ENCODE measurements at regions not wholly inside any gene's neighbourhood (a gene's known extent, or its start where the extent isn't known, plus 50 kb on each side); places are given as distances from the start of the nearest gene placed in this dataset.
"Not testable (repeated sequence)": the region's sequence is repeated elsewhere in the genome, so short reads cannot be mapped to it uniquely, and the experiment has no call there.

- no CpG with 5 or more reads among the region's 2 CpGs for WGBS, 2 donors (ENCODE audit: extremely low coverage in 2 of 2, insufficient read length in 2 of 2, insufficient replicate concordance in 1 of 2)
Observed at GRCh38 chrX:7461051-7461450, 313.1 kb upstream of the PUDP start.

GRCh38 chrX:7447801-7448499 lies 300.0 kb upstream of the PUDP start:
- Histone ChIP-seq H3K4ac (ENCODE audit: low read length) (no peak overlapping the region), H2AFZ (ENCODE audit: low read length) (no peak overlapping the region), H3K4me3 (ENCODE audit: low read length in 2 of 2) (no peak overlapping the region), H2BK15ac (ENCODE audit: low read length) (no peak overlapping the region), H3K4me2 (ENCODE audit: insufficient read depth, low read length, poor library complexity, severe bottlenecking) (no peak overlapping the region), H3K9me3 (replicated peaks in 1 of 2; ENCODE audit: control insufficient read depth in 2 of 2, insufficient read depth in 1 of 2, low read depth in 1 of 2, low read length in 2 of 2) (no peaks in the 10 kb centered on the region), H3K18ac (ENCODE audit: low read length) (no peak overlapping the region), H3K36me3 (replicated peaks in 1 of 2; ENCODE audit: control insufficient read depth in 2 of 2, insufficient read depth in 2 of 2, low read length in 2 of 2) (no peaks in the 10 kb centered on the region), H3K9ac (ENCODE audit: low read depth, low read length, poor library complexity) (no peak overlapping the region), H2BK12ac (ENCODE audit: low read length) (no peak overlapping the region), H3K23ac (ENCODE audit: low read depth, low read length, poor library complexity) (no peak overlapping the region), H2BK5ac (ENCODE audit: low read length) (no peak overlapping the region), H3K14ac (ENCODE audit: low read length) (no peak overlapping the region), H4K91ac (ENCODE audit: low read depth, low read length, poor library complexity) (no peak overlapping the region), H3K4me1 (ENCODE audit: control insufficient read depth in 2 of 2, insufficient read depth in 1 of 2, low read depth in 1 of 2, low read length in 2 of 2) (no peaks in the 10 kb centered on the region), H4K8ac (ENCODE audit: low read depth, low read length) (no peak overlapping the region), H3K27me3 (ENCODE audit: control insufficient read depth in 3 of 3, insufficient read depth in 3 of 3, low read depth in 1 of 3, low read length in 3 of 3) (no peaks in the 10 kb centered on the region), H3K27ac (replicated peaks; ENCODE audit: low read length) (no peak overlapping the region), H2BK120ac (ENCODE audit: low read depth, low read length) (no peak overlapping the region), H2AK5ac (ENCODE audit: low read depth, low read length) (no peak overlapping the region), H3K79me1 (ENCODE audit: low read depth, low read length) (no peaks in the 10 kb centered on the region)
- no CpG with 5 or more reads among the region's 8 CpGs for WGBS, 2 donors (ENCODE audit: extremely low coverage in 2 of 2, insufficient read length in 2 of 2, insufficient replicate concordance in 1 of 2)
- DNase-seq (ENCODE audit: low spot score) = no peak

More at GRCh38 chrX:7461051-7461450, 313.1 kb upstream of the PUDP start:
- not testable (repeated sequence) for H2AK5ac ChIP-seq (ENCODE audit: low read depth, low read length); H3K14ac ChIP-seq (ENCODE audit: low read length); H3K27ac ChIP-seq (replicated peaks; ENCODE audit: low read length); H4K8ac ChIP-seq (ENCODE audit: low read depth, low read length); H3K23ac ChIP-seq (ENCODE audit: low read depth, low read length, poor library complexity); H3K27me3 ChIP-seq (ENCODE audit: control insufficient read depth in 3 of 3, insufficient read depth in 3 of 3, low read depth in 1 of 3, low read length in 3 of 3); H4K91ac ChIP-seq (ENCODE audit: low read depth, low read length, poor library complexity); H3K4me1 ChIP-seq (ENCODE audit: control insufficient read depth in 2 of 2, insufficient read depth in 1 of 2, low read depth in 1 of 2, low read length in 2 of 2); DNase-seq (ENCODE audit: low spot score); H3K9me3 ChIP-seq (replicated peaks in 1 of 2; ENCODE audit: control insufficient read depth in 2 of 2, insufficient read depth in 1 of 2, low read depth in 1 of 2, low read length in 2 of 2); H3K36me3 ChIP-seq (replicated peaks in 1 of 2; ENCODE audit: control insufficient read depth in 2 of 2, insufficient read depth in 2 of 2, low read length in 2 of 2); H3K4ac ChIP-seq (ENCODE audit: low read length); H3K18ac ChIP-seq (ENCODE audit: low read length); H3K4me2 ChIP-seq (ENCODE audit: insufficient read depth, low read length, poor library complexity, severe bottlenecking); H3K9ac ChIP-seq (ENCODE audit: low read depth, low read length, poor library complexity); H2AFZ ChIP-seq (ENCODE audit: low read length); H3K79me1 ChIP-seq (ENCODE audit: low read depth, low read length); H3K4me3 ChIP-seq (ENCODE audit: low read length in 2 of 2); H2BK15ac ChIP-seq (ENCODE audit: low read length); H2BK12ac ChIP-seq (ENCODE audit: low read length); H2BK120ac ChIP-seq (ENCODE audit: low read depth, low read length); H2BK5ac ChIP-seq (ENCODE audit: low read length)

- Histone ChIP-seq H2AK5ac (ENCODE audit: low read depth, low read length) (no peak overlapping the region), H2BK15ac (ENCODE audit: low read length) (no peak overlapping the region), H3K27ac (replicated peaks; ENCODE audit: low read length) (no peak overlapping the region), H3K79me1 (ENCODE audit: low read depth, low read length) (no peaks in the 10 kb centered on the region), H2BK120ac (ENCODE audit: low read depth, low read length) (no peak overlapping the region), H3K4me2 (ENCODE audit: insufficient read depth, low read length, poor library complexity, severe bottlenecking) (no peak overlapping the region), H2AFZ (ENCODE audit: low read length) (no peak overlapping the region), H3K36me3 (replicated peaks in 1 of 2; ENCODE audit: control insufficient read depth in 2 of 2, insufficient read depth in 2 of 2, low read length in 2 of 2) (no peaks in the 10 kb centered on the region), H2BK5ac (ENCODE audit: low read length) (no peak overlapping the region), H4K91ac (ENCODE audit: low read depth, low read length, poor library complexity) (no peak overlapping the region), H3K4ac (ENCODE audit: low read length) (no peak overlapping the region), H2BK12ac (ENCODE audit: low read length) (no peak overlapping the region), H3K23ac (ENCODE audit: low read depth, low read length, poor library complexity) (no peak overlapping the region), H3K9ac (ENCODE audit: low read depth, low read length, poor library complexity) (no peak overlapping the region), H3K9me3 (replicated peaks in 1 of 2; ENCODE audit: control insufficient read depth in 2 of 2, insufficient read depth in 1 of 2, low read depth in 1 of 2, low read length in 2 of 2) (no peaks in the 10 kb centered on the region), H3K4me3 (ENCODE audit: low read length in 2 of 2) (no peak overlapping the region), H3K18ac (ENCODE audit: low read length) (no peak overlapping the region), H3K4me1 (ENCODE audit: control insufficient read depth in 2 of 2, insufficient read depth in 1 of 2, low read depth in 1 of 2, low read length in 2 of 2) (no peaks in the 10 kb centered on the region), H4K8ac (ENCODE audit: low read depth, low read length) (no peak overlapping the region), H3K27me3 (ENCODE audit: control insufficient read depth in 3 of 3, insufficient read depth in 3 of 3, low read depth in 1 of 3, low read length in 3 of 3) (no peaks in the 10 kb centered on the region), H3K14ac (ENCODE audit: low read length) (no peak overlapping the region)
- WGBS, 2 donors (ENCODE audit: extremely low coverage in 2 of 2, insufficient read length in 2 of 2, insufficient replicate concordance in 1 of 2) = no CpG with 5 or more reads among the region's 4 CpGs
- no peak for DNase-seq (ENCODE audit: low spot score)
Observed at GRCh38 chrX:7446815-7447214, 298.9 kb upstream of the PUDP start.

GRCh38 chrX:7444967-7445366 lies 297.0 kb upstream of the PUDP start:
- no peaks in the 10 kb centered on the region for H3K4me1 ChIP-seq (ENCODE audit: control insufficient read depth in 2 of 2, insufficient read depth in 1 of 2, low read depth in 1 of 2, low read length in 2 of 2)
- H3K18ac ChIP-seq (ENCODE audit: low read length) = no peak overlapping the region
- DNase-seq (ENCODE audit: low spot score) = no peak
- no peak overlapping the region for H2AFZ ChIP-seq (ENCODE audit: low read length)
- no peaks in the 10 kb centered on the region for H3K9me3 ChIP-seq (replicated peaks in 1 of 2; ENCODE audit: control insufficient read depth in 2 of 2, insufficient read depth in 1 of 2, low read depth in 1 of 2, low read length in 2 of 2)
- H4K91ac ChIP-seq (ENCODE audit: low read depth, low read length, poor library complexity) = no peak overlapping the region
- H3K36me3 ChIP-seq (replicated peaks in 1 of 2; ENCODE audit: control insufficient read depth in 2 of 2, insufficient read depth in 2 of 2, low read length in 2 of 2) = no peaks in the 10 kb centered on the region
- no peak overlapping the region for H3K4ac ChIP-seq (ENCODE audit: low read length)
- no peak overlapping the region for H3K4me3 ChIP-seq (ENCODE audit: low read length in 2 of 2)
- no peak overlapping the region for H3K23ac ChIP-seq (ENCODE audit: low read depth, low read length, poor library complexity)
- H2BK120ac ChIP-seq (ENCODE audit: low read depth, low read length) = no peak overlapping the region
- no peaks in the 10 kb centered on the region for H3K27me3 ChIP-seq (ENCODE audit: control insufficient read depth in 3 of 3, insufficient read depth in 3 of 3, low read depth in 1 of 3, low read length in 3 of 3)
- H3K27ac ChIP-seq (replicated peaks; ENCODE audit: low read length) = no peak overlapping the region
- H2BK5ac ChIP-seq (ENCODE audit: low read length) = no peak overlapping the region
- H3K4me2 ChIP-seq (ENCODE audit: insufficient read depth, low read length, poor library complexity, severe bottlenecking) = no peak overlapping the region
- no peak overlapping the region for H3K14ac ChIP-seq (ENCODE audit: low read length)
- H2BK15ac ChIP-seq (ENCODE audit: low read length) = no peak overlapping the region
- WGBS, 2 donors (ENCODE audit: extremely low coverage in 2 of 2, insufficient read length in 2 of 2, insufficient replicate concordance in 1 of 2) = no CpG with 5 or more reads among the region's 2 CpGs
- no peak overlapping the region for H2BK12ac ChIP-seq (ENCODE audit: low read length)
- H3K79me1 ChIP-seq (ENCODE audit: low read depth, low read length) = no peaks in the 10 kb centered on the region
- H2AK5ac ChIP-seq (ENCODE audit: low read depth, low read length) = no peak overlapping the region
- H3K9ac ChIP-seq (ENCODE audit: low read depth, low read length, poor library complexity) = no peak overlapping the region
- H4K8ac ChIP-seq (ENCODE audit: low read depth, low read length) = no peak overlapping the region
